Dendritic cell treated with granulocyte-macrophage colony-stimulating factor and Interleukin-4, amounts not matched to agents 40 ng/mL and 50 ng/mL, for 4 days (primary cell): ENCODE measurements at regions not wholly inside any gene's neighbourhood (a gene's known extent, or its start where the extent isn't known, plus 50 kb on each side); places are given as distances from the start of the nearest gene placed in this dataset.

Experiments
- H3K27ac Mint-ChIP-seq: one replicate; pipeline ENCODE4 v1.8.0; 2022; ENCODE audit warnings: mild to moderate bottlenecking, mixed read lengths
- H3K27me3 Mint-ChIP-seq: one replicate; pipeline ENCODE4 v1.8.0; 2022; ENCODE audit warnings: mild to moderate bottlenecking, mixed read lengths
- H3K36me3 Mint-ChIP-seq: one replicate; pipeline ENCODE4 v1.8.0; 2022; ENCODE audit warnings: low read depth, mixed read lengths
- H3K4me1 Mint-ChIP-seq: one replicate; pipeline ENCODE4 v1.8.0; 2022; ENCODE audit warnings: low read depth, mixed read lengths
- H3K4me3 Mint-ChIP-seq: one replicate; pipeline ENCODE4 v1.8.0; 2022; ENCODE audit warnings: mild to moderate bottlenecking, moderate library complexity, mixed read lengths
- H3K9me3 Mint-ChIP-seq: one replicate; pipeline ENCODE4 v1.8.0; 2022; ENCODE audit warnings: mixed read lengths
- intact Hi-C: fragments of 100-400 bp; cut with micrococcal nuclease; formaldehyde crosslinking; loops from one replicate; pipeline ENCODE4 v1.15.0; 2022

DNA sequence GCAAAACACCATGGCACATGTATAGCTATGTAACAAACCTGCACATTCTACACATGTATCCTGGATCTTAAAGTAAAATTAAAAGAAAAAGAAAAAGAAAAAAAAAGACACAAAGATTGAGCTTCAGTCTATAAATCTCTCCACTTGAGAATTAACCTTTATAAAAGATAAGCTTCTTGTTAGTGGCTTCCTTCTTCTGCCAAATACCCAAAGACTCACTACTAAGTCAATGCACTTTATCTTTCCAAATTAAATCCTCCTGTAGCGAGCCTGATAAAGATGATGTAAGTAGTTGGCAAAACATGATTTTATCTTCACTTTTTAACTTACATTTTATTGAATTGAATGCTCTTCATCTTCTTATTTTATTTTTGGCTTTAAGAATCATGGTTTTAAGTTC, 349.9 kb downstream of the TRIB2 start:
- intact Hi-C loops, result no loop called here
- no peaks in the 10 kb centered on the region for H3K9me3 Mint-ChIP-seq
- H3K36me3 Mint-ChIP-seq, result no peaks in the 10 kb centered on the region
- no peak overlapping the region for H3K4me3 Mint-ChIP-seq
- H3K27ac Mint-ChIP-seq, result no peak overlapping the region
- H3K27me3 Mint-ChIP-seq, result peaks cover 1% of the 10 kb centered on the region
- H3K4me1 Mint-ChIP-seq, result no peaks in the 10 kb centered on the region

DNA sequence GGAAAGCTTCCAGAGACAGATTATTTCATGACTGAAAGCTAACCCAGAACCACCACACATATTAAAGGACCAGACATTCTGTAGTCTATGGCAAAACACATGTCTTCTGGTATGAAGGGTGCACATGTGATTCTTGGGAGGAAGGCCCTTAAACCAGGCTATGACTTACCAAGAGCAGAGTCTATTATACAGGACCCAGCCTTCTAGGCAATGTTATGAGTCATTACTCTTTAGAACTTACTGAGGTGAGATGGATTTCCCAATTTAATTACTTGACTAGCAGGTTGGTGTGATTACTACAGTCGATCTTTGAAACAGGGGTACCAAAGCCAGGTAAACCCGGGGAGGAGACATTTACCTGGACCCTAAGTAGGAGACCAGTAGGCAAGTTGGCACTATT, 350.8 kb downstream of the TRIB2 start:
- Mint-ChIP-seq H3K4me3 (no peak overlapping the region), H3K36me3 (no peaks in the 10 kb centered on the region), H3K27me3 (peaks cover 1% of the 10 kb centered on the region), H3K9me3 (peaks cover 5% of the 10 kb centered on the region), H3K27ac (no peak overlapping the region), H3K4me1 (no peaks in the 10 kb centered on the region)
- intact Hi-C loops, result no loop called here

DNA sequence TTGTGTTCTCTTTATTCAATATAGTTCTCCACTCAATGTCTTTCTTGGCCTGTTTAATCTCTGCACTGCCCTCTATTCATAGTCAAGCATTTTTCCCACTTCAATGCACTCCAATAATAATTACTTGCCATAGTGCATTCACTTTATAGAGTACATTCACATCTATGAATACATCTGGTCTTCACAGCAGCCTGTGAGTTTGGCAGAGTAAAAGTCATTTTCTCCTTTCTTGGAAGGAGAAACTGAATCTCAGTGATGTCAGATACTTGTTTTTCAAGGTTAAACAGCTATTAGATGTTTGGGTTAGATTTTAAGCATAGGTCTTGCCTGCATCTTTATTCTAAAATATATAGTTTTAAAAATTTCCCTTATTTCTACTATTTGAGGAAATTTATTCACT, 373.2 kb downstream of the TRIB2 start:
- H3K4me1 Mint-ChIP-seq, result no peaks in the 10 kb centered on the region

DNA sequence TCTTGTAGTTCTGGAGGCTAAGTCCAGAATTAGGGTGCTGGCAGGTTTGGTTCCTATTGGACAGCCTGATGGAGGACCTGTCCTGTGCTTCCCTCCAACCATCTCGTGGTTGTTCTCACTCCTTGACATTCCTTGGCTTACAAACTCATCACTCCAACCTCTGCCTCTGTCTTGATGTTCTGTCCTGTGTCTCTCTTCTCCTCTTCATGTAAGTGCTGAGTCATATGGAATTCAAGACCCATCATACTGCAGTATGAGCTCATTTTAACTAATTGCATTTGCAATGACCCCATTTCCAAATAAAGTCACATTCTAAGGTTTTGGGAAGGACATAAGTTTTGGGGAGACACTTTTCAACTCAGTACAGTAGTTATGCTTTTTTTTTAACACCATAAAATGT, 374.7 kb downstream of the TRIB2 start:
- intact Hi-C loops, result no loop called here
- no peaks in the 10 kb centered on the region for H3K27me3 Mint-ChIP-seq
- no peaks in the 10 kb centered on the region for H3K4me1 Mint-ChIP-seq
- no peak overlapping the region for H3K4me3 Mint-ChIP-seq
- H3K9me3 Mint-ChIP-seq, result peaks cover 11% of the 10 kb centered on the region
- H3K36me3 Mint-ChIP-seq, result no peaks in the 10 kb centered on the region
- no peak overlapping the region for H3K27ac Mint-ChIP-seq

More for the DNA sequence above, 373.2 kb downstream of the TRIB2 start:
- Mint-ChIP-seq H3K27me3 (no peaks in the 10 kb centered on the region), H3K9me3 (peaks cover 2% of the 10 kb centered on the region), H3K36me3 (no peaks in the 10 kb centered on the region), H3K4me3 (no peak overlapping the region), H3K27ac (no peak overlapping the region)
- intact Hi-C loops, result no loop called here

DNA sequence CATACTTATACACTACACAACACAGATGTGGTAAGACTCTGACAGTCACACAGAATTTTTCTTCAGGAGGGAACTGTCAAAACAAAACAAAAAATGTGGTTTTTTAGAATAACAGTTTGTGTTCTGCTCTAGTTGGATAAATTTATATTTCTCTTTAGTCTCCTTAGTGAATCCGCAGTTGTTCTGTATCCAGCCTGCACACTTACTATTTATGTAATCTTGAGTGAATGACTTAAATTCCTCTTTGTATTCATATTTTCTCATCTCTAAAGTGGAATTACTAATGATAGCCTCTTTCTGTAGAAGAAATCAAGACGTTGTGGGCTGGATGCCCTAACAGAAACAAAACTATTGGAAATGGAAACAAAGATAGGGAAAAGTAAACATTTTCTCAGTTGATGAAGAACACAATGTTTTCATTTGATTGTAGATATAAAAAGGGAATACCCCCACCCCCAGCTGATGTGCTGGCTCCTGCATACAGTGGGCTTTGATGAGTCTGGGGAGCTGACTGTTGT, 375.2 kb downstream of the TRIB2 start:
- peaks cover 11% of the 10 kb centered on the region for H3K9me3 Mint-ChIP-seq
- no peaks in the 10 kb centered on the region for H3K36me3 Mint-ChIP-seq
- H3K27me3 Mint-ChIP-seq, result no peaks in the 10 kb centered on the region
- intact Hi-C loops, result no loop called here
- no peak overlapping the region for H3K27ac Mint-ChIP-seq
- no peaks in the 10 kb centered on the region for H3K4me1 Mint-ChIP-seq
- no peak overlapping the region for H3K4me3 Mint-ChIP-seq

DNA sequence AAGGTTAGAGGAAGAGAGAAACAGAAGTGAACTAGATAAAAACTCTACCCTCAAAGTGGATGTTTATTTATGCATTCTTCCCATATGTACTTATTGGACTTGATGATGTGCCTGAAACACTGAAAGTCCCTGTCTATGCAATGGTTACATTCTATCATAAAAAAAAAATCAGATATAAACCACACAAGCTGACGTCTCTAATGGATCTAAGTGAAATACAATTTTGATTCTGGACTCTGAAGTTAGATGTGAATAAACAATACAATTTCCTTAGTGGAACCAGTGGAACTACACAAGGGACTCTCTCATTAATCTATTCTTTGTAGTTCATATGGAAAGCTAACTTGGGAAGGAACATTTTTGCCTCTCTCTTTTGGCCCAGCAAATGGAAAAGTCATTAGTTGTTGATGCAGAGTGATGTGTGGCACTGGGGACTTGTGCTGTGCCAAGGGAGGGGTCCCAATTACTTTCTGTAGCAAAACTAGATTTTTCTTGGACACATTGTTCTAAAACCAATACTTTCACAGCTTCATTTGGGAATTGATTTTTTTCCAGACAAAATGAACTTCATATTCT, 376.8 kb downstream of the TRIB2 start:
- Mint-ChIP-seq H3K4me3 (no peak overlapping the region), H3K27me3 (no peaks in the 10 kb centered on the region), H3K4me1 (no peaks in the 10 kb centered on the region), H3K9me3 (peaks cover 13% of the 10 kb centered on the region), H3K36me3 (no peaks in the 10 kb centered on the region), H3K27ac (no peak overlapping the region)
- intact Hi-C loops, result no loop called here

DNA sequence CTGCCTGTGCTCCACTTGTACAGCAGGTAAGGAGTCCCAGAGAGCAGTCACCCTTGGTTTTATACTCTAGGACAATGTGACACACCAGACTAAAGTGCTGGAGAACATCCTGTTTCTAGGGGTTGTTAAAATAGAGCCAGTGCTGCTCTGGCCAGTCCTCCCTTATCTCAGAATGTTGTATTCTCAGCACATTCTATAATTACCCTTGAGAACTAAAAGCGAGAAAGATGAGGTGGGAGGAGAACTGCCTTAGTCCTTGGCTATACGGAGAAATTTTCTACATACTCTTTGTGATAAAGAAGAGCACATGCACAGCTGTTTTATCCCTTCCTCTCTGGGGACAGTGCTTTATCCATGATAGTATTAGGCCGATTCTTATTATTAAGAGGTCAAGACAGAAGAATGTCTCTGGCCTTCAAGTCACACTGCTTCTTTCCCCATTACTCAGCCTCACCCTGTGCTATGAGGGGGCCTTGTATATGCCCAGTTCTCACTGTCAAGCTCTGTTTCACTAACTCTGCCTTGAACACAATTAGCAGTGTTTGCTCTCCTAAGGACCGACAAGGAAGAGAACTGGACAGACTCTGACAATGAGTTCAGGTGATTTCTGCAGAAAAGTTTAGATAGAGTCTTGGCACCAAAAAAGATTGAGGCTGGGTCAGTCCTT, 385.8 kb downstream of the TRIB2 start:
- H3K4me1 Mint-ChIP-seq, result no peaks in the 10 kb centered on the region
- H3K4me3 Mint-ChIP-seq, result no peak overlapping the region
- H3K36me3 Mint-ChIP-seq, result no peaks in the 10 kb centered on the region
- peaks cover 13% of the 10 kb centered on the region for H3K9me3 Mint-ChIP-seq
- H3K27ac Mint-ChIP-seq, result no peak overlapping the region
- intact Hi-C loops, result no loop called here
- H3K27me3 Mint-ChIP-seq, result no peaks in the 10 kb centered on the region

DNA sequence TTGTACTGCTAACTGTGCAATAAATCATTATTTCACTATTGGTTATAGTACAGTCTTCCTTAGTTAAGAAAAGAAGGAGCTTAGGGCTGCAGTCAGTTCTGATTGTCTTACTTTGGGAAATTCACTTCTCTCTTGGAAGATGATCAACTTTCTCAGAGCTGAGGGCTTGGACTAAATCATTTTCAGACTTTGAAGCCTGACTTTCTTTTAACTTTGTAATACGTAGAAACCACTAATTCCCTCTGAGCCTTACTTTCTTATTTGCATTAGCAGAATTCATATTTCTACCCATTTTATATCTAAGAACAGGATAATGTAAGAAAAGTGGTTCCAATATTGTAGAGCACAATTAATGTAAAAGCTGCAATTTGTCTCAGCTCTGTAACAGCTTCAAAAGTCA, 386.4 kb downstream of the TRIB2 start:
- Mint-ChIP-seq H3K4me1 (no peaks in the 10 kb centered on the region), H3K36me3 (no peaks in the 10 kb centered on the region), H3K27ac (no peak overlapping the region), H3K4me3 (no peak overlapping the region), H3K27me3 (no peaks in the 10 kb centered on the region), H3K9me3 (peaks cover 13% of the 10 kb centered on the region)
- intact Hi-C loops, result no loop called here

DNA sequence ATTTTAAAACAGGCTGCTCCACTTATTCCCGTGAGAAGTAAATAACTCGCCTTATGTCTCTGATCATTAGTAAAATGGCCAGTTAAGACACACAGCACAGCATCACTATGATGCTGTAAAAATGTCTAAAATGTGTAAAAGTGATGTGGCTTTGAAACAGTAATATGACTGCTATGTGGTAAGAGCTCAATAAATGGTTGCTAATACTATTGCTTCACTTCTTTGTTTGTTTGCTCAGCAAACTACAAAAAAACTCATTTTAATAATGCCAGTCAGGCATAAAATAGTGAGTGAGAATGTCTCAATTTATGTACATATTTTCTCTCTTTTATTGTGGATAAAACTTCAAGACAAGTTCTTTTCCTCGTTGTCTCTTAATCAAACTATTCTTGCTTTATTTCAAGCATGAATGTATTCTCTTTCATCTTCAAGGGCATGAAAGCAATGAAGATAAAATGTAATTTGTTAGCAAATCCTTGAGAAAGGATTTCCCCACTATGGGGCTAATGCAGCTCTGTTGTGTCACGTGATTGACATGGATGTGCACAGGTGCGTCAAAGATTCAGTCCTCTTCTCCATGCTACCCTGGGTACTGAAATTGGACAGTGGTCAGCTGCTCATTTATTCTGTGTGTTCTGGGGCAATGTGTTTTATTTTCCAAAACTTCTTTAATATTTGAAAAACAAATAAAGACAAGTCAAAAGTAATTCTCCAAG, 387.2 kb downstream of the TRIB2 start:
- Mint-ChIP-seq H3K27ac (no peak overlapping the region), H3K4me3 (no peak overlapping the region), H3K4me1 (no peaks in the 10 kb centered on the region), H3K27me3 (no peaks in the 10 kb centered on the region), H3K36me3 (no peaks in the 10 kb centered on the region), H3K9me3 (peaks cover 6% of the 10 kb centered on the region)
- intact Hi-C loops, result no loop called here

DNA sequence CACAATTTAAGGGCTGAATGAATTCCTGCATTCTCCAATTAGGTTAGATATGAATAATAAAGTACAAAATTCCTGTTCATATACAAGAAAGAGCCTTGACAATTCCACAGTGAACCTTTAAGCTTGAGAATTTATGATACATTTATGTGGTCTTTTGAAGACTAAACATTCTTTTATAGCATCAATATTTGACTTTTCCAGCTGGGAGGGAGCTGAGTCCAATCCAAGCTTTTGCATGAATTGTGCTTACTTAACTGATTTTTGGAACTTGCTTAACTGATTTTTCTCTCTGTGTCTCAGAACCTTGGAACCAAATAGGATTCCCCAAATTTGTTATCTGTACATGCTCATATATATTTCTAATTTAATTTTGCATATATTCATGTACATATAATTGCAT, 388.0 kb downstream of the TRIB2 start:
- Mint-ChIP-seq H3K4me1 (no peaks in the 10 kb centered on the region), H3K27me3 (no peaks in the 10 kb centered on the region), H3K36me3 (no peaks in the 10 kb centered on the region), H3K4me3 (no peak overlapping the region), H3K9me3 (no peaks in the 10 kb centered on the region), H3K27ac (no peak overlapping the region)
- intact Hi-C loops, result no loop called here

DNA sequence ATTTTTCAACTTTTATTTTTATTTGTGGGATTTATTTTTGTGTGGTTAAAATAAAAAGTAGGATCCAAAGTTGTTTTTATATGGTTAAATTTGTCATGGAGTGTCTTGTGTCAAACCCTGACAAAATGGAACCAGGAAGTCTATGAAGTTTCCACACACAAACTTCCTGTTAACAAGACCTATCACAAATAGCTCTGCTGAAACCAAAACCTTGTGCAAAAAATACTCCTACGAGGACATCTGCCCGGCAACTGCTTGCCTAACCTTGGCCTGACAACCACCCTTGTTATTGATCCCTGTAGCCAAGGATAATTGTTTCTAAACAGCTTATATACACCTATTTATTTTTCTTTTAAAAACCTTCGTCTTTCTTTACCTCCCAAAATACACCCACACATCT, 389.6 kb downstream of the TRIB2 start:
- H3K4me1 Mint-ChIP-seq, result no peaks in the 10 kb centered on the region
- no peaks in the 10 kb centered on the region for H3K27me3 Mint-ChIP-seq
- H3K4me3 Mint-ChIP-seq, result no peak overlapping the region
- no peaks in the 10 kb centered on the region for H3K36me3 Mint-ChIP-seq
- H3K9me3 Mint-ChIP-seq, result no peaks in the 10 kb centered on the region
- H3K27ac Mint-ChIP-seq, result no peak overlapping the region
- intact Hi-C loops, result no loop called here

DNA sequence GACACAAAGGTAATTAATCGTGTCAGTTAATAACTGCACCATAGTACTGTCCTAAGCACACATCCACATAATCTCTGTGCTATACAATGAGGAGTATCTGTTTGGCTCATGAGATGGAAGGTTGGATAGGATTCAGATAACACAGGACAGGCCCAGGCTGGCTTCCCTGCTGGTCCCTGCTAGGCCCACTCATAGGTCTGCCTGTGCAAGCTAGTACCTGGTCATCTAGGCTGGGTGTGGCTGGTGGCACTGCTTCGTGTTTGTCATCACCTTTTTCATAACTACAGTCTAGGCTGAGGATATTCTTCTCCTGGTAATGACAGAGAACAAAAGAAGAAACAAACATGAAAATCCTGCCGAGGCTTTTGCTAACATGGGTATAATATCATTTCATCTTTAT, 392.8 kb downstream of the TRIB2 start:
- Mint-ChIP-seq H3K9me3 (no peaks in the 10 kb centered on the region), H3K4me3 (no peak overlapping the region), H3K27me3 (no peaks in the 10 kb centered on the region), H3K36me3 (no peaks in the 10 kb centered on the region), H3K4me1 (no peaks in the 10 kb centered on the region), H3K27ac (no peak overlapping the region)
- intact Hi-C loops, result no loop called here

DNA sequence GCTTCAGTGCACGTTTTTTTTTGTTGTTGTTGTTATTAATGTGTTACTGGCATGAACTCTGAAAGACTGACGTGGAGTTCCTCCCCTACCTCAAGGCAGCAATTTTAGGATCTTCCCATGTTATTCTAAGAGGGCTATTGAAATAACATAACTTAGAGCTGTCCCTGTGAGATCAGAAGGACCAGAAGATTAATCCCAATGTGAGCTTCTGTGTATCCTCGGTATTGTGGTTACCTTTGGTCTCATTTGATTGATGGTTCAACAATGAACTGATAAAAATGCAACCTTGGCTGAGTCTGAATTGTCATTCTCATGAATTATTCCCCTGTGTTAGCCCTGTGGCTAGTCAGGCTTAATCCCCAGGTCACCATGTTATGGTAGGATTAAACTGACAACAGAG, 394.1 kb downstream of the TRIB2 start:
- no peak overlapping the region for H3K27ac Mint-ChIP-seq
- intact Hi-C loops, result no loop called here
- no peaks in the 10 kb centered on the region for H3K27me3 Mint-ChIP-seq
- H3K36me3 Mint-ChIP-seq, result no peaks in the 10 kb centered on the region
- H3K4me1 Mint-ChIP-seq, result no peaks in the 10 kb centered on the region
- no peak overlapping the region for H3K4me3 Mint-ChIP-seq
- no peaks in the 10 kb centered on the region for H3K9me3 Mint-ChIP-seq

DNA sequence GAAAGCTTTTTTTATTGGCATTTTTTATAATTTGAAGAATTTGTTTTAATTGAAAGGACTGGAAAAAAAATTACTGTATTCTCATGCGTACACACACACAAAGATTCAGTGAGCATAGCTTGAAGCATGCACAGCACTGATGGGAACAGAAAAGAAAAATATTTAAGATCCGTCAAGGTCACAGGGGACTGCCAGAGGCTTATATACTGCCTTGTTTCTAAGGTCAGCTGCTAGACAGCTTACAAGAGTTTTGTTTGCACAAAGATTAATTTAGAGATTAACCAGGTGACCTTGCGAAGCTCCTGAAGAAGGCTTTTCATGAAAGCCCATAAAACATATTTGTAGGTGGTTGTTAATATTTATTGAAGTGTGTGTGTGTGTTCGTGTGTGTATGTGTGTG, 396.3 kb downstream of the TRIB2 start:
- no peak overlapping the region for H3K4me3 Mint-ChIP-seq
- no peaks in the 10 kb centered on the region for H3K36me3 Mint-ChIP-seq
- no peak overlapping the region for H3K27ac Mint-ChIP-seq
- intact Hi-C loops, result no loop called here
- H3K4me1 Mint-ChIP-seq, result no peaks in the 10 kb centered on the region
- no peaks in the 10 kb centered on the region for H3K9me3 Mint-ChIP-seq
- no peaks in the 10 kb centered on the region for H3K27me3 Mint-ChIP-seq
